Myocyte (in vitro differentiated cells): ENCODE measurements at regions not wholly inside any gene's neighbourhood (a gene's known extent, or its start where the extent isn't known, plus 50 kb on each side); places are given as distances from the start of the nearest gene placed in this dataset.

ENCODE experiments used
- DNase-seq: peaks from one replicate; pipeline ENCODE4 v3.0.0-alpha.2; 2012; ENCODE audit warnings: low read depth

DNA sequence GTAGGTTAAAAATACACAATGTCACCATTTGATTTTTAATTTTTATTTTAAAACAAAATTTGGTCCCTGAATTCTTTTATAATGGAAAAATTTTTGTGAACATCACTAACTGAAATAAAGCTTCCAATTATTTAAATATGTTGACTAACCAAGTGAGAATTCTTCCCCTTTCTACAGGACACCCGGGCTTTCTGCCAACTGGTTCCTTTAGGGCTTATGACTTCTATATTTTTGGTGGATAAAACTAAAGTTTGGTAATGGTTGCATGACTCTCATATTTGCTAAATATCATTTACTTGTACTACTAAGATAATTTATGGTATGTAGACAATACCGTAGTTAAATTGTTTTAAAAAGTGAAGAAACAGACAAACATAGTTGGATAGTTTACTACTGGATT, 291.0 kb upstream of the DOK6 start:
- DNase-seq, result no peak

DNA sequence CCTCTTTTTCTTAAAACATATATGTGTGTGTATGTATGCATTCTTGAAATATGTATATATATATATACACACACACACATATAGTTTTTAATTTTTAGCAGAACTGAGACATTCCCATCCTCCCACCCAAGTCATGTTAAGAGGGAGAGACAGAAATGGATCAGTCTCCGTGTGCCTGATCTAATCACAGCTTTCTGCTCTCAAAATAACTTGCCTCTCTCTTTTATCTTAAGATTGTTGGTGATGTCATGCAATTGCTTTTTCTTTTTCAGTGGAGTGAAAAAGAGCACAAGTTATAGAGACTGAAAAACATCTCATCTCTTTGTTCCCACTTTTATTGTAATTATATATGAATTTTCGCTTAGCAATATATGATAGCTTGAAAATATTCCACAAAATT, 279.9 kb upstream of the DOK6 start:
- no peak for DNase-seq

DNA sequence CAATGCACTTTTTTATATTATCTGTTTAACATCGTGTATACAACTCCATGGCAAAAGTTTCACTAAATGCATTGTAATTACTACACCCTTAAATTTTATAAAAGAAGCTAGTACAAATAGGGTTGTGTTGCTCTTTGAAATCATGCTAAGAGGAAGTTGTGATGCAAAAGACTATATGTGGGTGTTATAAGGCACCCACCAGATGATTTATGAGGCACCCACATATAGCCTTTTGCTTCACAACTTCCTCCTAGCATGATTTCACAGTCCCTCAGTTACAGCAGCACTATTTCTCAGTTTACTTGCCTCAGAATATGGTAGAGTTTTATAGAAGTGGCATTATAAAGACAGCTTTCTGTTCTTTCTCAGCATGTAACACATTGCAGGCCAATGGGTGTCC, 277.3 kb upstream of the DOK6 start:
- no peak for DNase-seq

DNA sequence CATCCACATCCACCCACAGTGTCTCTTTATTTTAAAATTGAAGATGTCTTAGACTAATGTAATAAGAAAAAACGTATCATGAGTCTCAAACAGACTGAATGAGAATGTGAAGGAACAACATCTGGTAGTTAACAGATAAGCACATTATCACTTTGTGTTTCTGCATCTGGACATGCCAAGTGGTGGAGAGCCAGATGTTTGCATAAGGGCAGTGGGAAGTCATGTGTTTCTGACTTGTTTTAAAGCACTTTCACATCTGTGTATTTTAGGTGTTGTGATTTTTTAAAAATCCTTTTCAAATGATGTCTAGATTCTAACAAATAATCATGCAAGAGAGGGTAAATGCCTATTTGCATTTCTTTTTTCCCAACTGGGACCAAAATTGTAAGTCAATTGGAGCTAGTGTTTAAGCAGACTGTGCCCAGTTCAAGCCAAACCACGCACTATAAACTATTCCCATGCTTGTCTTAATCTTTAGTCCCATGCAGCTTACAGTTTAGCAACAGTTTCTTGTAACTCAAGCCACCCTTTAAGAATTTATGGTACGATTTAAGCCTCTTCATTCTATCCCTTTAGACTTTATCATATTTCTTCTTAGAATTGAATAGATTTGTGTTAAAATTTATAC, 272.7 kb upstream of the DOK6 start:
- DNase-seq, result peak; percentile 5

DNA sequence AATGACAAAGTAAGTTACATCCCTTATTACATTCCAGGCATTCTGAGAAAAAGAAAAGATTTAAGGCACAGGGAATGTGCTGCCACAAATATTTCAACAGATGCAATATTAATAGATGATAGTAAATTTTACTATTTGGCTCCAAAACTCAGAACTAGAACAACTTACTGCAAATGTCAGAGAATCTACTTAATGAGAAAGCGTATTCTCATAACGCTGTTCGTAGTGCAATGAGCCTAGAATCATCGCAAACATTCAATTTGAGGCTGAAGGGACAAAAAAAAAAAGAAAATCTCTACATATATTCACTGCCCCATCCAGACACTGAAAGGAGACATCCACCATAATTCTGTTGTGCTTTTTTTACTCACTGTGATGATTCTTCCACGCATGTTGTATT, 272.1 kb upstream of the DOK6 start:
- DNase-seq, result peak; percentile 1

DNA sequence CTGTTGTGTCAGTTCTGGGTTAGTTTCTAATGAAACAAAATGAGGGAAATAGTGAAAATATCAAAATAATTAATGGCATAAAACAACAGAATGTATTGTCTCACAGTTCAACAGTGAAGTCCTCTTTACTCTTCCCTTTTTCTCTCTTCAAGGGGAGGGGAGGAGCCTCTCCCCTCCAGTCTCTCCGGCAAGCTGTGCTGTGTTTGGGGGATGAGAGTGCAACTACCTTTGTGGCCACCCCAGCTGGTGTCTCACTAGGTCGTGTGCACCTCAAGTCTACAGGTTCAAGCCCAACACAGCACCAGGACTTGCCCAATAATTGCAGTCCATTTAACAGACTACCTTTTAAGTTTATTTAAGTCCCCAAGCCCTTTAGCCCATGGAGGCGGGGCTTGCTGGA, 271.7 kb upstream of the DOK6 start:
- no peak for DNase-seq

DNA sequence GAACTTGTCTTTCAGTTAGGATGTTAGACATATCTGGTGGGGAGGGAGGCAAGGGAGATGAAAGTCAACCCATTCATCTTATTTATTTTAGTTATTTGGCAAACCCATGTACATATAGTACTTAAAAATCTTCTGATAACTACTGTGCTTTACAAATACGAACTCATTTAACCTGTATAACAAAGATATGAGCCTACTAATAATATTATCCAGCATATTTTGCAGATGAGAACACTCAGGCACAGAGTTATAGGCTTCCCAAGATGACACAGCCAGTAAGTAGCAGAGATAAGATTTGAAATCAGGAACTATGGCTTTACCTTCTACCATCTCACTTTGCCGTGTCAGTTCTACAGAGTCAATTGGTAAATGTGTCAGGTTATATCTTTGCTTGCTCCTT, 262.6 kb upstream of the DOK6 start:
- no peak for DNase-seq

DNA sequence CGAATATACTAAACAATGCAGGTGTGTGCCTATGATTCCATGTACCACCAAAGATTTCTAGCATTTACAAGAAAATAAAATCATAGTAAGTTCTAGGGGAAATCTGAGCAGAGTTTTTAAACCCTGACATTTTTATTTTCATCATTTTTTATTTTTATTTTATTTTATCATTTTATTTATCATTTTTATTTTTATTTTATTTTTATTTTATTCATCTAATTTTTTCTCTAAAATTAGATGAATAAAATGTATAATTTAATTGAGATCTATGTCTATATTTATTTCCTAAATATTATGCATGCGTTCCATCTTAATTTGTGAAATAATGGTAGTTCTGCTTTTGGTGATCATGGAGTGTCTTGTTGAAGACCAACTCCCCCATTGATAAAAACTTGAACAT, 257.6 kb upstream of the DOK6 start:
- DNase-seq, result no peak

DNA sequence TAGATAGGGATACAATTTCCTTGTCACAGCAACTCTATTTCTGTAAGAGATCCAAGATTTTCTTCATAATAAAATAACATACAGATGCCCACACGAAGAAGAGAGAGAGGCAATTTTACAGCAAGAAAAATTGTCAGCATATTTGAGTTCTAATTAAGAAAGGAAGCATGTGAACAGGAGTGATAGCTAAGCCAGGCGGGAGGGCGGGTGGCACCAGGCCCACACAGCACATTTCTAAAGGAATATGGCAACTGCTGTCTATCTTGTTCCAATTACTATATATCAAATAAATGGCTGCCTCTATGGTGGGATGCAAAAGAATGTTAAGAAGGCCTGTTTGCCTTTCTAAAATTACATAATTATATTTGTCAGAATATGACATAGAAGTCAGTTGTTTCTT, 248.3 kb upstream of the DOK6 start:
- no peak for DNase-seq

DNA sequence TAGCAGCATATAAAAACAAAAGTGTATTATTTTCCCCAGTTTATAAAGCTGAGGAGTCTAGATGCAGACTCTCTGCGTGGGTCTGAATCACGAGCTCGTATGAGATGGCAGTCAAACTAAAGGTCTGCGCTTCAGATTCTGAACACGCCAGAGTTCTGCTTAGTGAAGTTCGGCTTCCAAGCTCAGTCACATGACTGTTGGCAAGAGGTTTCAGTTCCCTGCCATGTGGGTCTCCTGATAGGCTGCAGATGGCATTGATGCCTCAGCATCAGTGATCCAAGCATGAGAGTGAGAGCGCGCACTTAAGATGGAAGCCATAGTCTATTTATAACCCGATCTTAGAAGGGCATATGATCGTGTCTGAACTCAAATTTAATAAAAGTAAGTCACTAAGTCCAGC, 242.8 kb upstream of the DOK6 start:
- DNase-seq, result no peak

DNA sequence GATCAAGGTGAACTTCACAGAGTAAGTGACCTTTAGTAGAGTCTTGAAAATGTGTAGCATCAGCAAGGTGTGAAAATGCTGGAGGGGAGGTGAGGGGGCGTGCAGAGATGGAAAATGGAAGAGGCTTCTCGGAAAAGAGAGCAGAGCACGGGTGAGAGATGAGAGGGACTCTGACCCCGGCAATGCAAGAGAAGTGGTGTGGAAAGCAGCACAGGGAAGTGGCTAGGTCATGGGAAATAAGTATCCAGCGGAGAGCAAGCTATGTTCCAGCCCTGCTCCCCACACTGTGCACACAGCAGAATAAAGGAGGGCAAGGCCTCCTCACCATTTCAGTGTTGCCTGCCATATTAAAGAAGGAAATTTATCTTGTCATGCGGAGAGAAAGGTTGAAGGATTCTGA, 241.7 kb upstream of the DOK6 start:
- no peak for DNase-seq

DNA sequence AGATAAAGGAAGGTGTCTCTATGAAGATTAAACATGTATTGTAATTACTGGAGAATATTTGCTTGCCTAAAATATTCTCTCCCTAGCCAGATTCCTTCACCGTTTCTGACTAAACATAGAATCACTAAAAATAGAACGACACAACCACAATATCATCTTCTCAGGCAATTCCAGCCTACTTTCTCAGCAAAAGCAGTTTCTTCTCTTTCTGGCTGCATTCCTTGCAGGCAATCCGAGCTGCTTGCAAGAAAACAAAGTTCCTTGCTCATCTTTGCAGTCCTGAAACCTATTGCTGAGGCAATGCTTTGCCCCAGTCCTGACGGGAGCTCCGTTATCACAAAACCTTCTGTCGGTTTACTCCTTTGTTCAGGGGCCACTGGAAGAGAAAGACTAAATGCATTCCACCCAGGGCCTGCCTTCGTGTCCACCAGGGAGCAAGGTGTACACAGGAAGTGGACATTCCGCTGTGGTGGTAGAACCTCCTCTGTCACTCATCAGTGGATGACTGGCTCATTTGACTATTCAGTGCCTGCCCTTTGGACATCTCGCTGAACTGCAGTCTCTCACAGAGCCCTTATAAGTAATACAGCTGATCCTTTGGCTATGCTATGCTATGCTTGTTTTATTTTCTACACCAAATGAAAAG, 239.2 kb upstream of the DOK6 start:
- DNase-seq, result peak; percentile 50

DNA sequence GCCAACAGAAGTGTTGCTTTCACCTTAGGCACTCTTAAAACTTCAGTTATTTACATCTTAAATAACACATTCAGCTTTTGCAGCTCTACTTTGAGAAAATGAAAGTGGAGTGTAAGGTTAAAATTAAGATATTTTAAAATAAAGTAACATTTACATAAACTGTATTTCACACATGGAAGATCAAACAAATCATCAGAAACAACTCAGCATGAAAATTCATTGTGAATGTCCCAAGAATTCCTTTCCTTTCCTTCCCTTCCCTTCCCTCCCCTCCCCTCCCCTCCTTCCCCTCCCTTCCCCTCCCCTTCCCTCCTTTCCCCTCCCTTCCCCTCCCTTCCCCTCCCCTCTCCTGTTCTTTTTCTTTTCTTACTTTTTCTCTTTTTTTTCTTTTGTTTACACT, 238.0 kb upstream of the DOK6 start:
- no peak for DNase-seq

DNA sequence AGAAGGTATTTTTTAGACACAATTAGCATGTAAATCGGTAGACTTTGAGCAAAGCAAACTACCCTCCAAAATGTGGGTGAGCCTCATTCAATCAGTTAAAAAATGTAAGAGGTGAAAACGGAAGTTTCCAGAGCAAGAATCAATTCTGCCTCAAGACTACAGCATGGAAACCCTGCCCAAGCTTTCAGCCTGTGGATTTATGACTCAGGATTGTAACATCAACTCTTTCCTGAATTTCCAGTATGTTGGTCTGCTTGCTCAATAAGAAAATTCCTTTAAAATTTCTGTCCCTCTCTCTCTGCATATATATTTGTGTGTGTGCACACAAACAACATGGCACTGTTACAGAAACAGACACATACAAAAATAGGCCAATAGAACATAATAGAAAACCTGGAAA, 228.6 kb upstream of the DOK6 start:
- no peak for DNase-seq

DNA sequence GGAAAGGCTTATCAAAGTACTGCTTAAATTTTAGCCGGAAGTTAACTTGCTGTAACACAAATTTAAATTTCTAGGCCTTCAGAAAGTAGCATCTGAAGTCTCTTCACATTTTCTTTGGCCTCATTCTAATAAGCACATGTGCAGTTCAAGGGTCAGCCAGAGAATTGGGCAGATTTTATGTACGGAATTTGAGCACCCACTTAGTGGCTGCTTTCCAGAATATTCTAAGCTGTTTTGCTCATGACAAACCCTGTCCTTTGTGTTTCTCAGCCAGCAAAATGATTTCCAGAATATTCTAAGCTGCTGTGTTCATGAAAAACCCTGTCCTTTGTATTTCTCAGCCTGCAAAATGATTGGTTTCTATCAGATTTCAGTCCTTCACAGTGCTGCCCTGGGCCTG, 225.0 kb upstream of the DOK6 start:
- DNase-seq, result no peak

DNA sequence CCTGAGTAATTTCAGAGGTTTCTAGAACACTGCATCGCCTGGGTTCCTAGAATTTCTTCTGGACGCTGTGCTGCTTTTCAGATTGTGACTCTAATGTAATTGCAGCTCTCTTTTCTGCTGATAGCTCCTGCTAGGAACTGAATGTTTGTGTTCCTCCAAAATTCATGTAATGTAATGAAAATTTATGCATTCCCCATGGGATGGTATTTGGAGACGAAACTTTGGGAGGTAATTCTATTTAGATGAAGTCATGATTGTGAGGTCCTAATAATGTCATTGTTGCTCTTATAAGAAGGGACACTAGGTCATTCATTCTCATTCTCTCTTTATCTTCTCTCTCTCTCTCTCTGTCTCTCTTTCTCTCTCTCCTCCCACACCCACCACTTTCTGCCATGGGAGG, 223.9 kb upstream of the DOK6 start:
- no peak for DNase-seq

DNA sequence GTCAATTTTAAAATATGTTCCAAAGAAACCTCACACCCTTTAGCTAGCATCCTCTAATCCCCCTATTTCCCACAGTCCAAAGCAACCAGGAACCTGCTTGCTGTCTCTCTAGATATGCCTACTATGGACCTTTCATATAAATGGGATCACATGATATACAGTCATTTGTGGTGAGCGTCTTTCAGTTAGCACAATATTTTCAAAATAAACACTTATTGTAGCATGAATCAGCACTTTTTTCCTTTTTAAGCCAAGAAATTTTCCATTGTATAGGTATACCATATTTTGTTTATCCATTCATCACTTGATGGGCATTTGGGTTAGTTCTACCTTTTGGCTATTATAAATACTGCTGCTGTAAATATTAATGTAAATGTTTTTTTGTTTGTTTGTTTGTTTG, 223.0 kb upstream of the DOK6 start:
- no peak for DNase-seq

DNA sequence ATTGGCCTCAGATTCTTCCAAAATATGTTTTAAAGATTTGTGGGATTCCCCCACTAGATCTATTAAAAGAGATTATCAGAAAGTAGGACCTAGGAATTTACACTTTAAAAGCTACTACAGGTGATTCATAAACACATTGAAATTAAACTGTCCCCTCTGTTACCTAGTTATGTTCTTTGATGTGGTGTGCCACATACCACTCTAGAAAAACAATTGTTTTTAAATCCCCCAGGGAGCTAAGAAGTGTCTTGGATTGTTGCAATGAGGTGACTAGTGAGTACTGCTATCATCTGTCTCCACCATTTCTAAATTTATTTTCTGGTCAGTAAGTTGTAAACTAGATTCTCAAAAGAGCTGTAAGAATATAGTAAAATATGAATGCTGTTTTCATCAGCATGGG, 214.5 kb upstream of the DOK6 start:
- DNase-seq, result no peak

DNA sequence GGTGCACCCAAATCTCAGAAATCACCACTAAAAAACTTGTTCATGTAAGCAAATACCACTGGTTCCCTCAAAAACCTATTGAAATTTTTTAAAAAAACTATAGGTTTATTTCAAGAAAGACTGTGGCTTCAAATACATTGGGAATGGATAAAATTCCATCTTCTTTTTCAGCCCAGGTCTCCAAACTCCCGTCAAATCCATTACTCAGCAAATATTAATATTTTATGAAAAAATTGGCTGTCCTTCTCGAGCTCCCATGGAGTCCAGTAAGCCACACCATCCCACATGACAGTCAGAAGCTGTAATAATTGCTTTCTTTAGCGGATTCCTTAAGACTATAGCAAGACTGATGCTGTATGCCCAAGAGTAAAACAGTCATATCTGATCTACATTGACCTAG, 204.4 kb upstream of the DOK6 start:
- no peak for DNase-seq

DNA sequence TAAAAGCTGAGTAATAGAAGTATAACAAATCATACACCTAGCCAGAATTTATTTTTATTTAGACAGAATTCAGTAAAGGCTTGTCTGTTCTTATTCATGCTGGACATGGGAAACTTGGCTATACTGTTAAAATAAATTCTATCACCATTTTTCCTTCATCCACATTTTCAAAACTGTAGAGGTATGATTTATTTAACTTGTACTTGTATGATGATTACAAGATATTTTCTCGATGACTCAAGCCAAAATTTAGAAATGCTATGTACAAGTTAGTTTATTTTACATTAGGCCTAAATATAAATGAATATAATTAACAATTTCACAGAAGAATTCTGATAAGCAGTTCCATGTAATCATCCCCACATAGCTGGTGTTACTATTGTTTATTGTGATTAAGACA, 194.8 kb upstream of the DOK6 start:
- DNase-seq, result no peak

DNA sequence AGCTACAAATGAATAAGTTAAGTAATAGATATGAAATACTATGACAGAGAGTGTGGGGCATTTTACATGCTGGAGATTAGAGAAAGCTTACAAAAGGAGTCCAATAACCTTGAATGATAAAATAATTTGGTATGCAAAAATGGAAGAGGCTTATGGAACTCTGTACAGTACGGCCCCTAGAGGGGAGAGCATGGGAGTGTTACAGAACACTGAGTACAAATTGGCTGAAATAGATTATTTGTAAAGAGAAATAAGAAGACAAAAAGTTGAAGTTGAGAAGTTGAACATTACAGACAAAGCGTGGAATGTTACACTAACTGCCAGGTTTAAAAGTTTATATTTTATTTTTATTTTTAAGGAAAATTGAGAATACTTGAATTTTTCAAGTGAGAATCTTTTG, 192.1 kb upstream of the DOK6 start:
- DNase-seq, result no peak

DNA sequence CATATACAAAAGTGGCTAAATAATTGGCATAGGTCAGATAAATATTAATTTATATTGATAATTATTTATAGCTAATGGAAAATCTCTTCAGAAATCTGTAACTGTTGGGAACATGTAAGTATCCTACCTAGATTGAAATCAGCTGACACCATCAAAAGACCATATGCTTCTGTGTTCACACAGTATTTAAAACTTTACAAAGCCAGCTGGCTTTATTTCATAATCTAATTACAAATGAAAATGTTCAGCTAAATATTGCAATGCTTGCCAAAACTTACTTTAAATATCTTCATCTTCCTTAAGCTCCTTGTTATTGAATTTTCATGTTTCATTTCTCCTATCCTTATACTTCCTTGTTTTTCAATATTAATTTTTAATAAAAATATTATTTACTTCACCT, 190.9 kb upstream of the DOK6 start:
- no peak for DNase-seq

DNA sequence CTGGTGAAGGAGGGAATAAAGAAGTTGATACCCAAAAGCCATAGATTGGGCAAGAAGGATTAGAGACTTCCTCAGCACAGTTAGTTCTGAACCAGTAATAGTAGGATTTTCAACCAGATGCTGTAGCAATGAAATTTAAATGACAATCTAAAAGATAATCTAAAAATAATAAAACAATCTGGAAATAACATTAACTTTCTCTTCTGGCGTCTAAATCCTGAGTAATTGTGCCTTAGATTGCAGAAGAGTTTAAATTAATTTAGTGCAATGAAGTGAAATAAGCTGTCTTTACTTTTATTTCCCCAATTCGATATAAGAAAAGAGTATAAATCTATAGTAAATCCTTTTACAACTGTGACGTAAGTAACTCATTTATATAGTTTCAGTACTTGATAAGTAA, 186.8 kb upstream of the DOK6 start:
- DNase-seq, result no peak

DNA sequence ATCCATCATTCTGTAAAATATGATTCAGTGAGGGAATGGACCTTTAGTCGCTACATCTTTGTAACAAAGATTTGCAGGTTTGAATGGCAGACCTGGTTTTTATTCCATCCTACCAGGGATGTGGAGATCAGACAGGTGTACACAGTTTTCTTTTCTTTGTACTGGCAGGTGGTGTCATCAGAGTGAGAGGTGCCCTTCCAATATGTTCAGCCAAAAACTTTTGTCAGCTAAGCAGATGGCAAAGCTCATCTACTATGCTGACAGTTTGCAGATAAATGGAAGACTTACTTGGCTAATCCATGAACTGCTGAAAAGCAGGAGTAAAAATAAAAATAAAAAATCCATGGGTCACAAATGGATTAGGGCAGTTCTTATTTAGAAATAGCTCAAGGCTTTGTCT, 185.5 kb upstream of the DOK6 start:
- no peak for DNase-seq
